ENCODE measurements at regions not wholly inside any gene's neighbourhood (a gene's known extent, or its start where the extent isn't known, plus 50 kb on each side); places are given as distances from the start of the nearest gene placed in this dataset.

DNA sequence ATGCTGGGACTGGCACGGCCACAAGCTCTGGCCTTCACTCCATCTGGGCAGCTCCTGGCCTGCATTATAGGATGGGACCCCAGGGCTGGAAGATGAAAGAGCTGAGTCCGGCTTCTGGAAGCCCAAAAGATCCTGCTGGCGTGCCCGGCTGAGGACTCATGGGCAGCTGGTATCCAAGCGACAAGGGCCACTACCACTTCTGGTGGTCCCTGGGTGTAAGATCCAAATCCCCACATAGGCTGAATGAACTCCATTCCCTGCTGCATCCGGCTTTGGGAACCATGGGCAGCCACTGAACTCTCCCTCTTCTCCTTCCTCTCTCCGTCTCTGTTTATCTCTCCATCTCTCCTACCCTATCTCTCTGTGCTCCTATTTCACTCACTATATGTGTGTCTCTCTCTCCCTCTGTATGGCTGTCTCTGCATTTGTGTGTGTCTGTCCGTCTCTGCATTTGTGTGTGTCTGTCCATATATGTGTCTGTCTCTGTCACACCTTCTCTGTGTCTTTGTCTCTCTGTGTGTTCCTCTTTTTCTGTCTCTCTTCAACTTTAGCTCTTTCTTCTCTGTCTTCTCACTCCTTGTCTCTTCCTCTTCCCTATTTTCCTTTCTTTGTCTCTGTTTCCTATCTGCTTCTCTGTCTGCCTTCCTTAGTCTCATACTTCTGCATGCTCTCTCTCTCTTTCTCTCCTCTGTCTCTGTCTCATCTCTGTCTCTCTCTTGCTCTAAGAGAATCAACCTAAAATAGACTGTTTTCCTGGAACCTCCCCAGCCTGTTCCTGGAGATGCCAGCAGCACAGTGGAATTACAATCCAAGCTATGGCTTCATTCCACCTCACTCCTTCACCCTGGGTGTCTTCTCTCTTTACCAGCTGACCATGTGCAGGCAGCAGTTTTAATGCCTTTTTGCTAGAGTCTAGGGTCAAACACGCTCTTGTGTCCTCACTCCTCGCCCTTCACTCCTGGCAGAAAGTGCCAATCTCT is 60.4 kb upstream of the IRX6 start:
- no peaks in the 10 kb centered on the region for H4K20me1 ChIP-seq (ENCODE audit: insufficient read depth, low read length)
- no peak overlapping the region for H3K4ac ChIP-seq (ENCODE audit: low read depth, low read length)
- no peak overlapping the region for H3K18ac ChIP-seq (ENCODE audit: low read depth, low read length)
- no peak overlapping the region for H2AK9ac ChIP-seq (replicated peaks; ENCODE audit: low read depth, low read length, poor library complexity)
- H3K4me1 ChIP-seq (ENCODE audit: control insufficient read depth, insufficient read depth, low read length), result no peaks in the 10 kb centered on the region
- no peaks in the 10 kb centered on the region for H3K79me1 ChIP-seq (ENCODE audit: low read depth in 1 of 2, low read length in 2 of 2)
- H3K56ac ChIP-seq (ENCODE audit: extremely low read depth, insufficient read depth, low read length), result no peak overlapping the region
- H3K14ac ChIP-seq (replicated peaks; ENCODE audit: low read depth, low read length), result no peak overlapping the region
- H3K9me3 ChIP-seq (ENCODE audit: control insufficient read depth, insufficient read depth, low read length), result no peaks in the 10 kb centered on the region
- 87% methylated on average over 3 of the region's 10 CpGs; no CpG with 5 or more reads in 1 of the 2 experiments for WGBS, 2 experiments (ENCODE audit: extremely low coverage in 2 of 2, insufficient read length in 1 of 2)
- TF ChIP-seq CHD1 (IDR thresholded peaks at IDR 0.05; ENCODE audit: low read depth, low read length) (no peak), FOS (IDR thresholded peaks at IDR 0.05; ENCODE audit: low read depth, low read length) (no peak)
- H3K9ac ChIP-seq (ENCODE audit: low read depth, low read length), result no peak overlapping the region
- no TSS peak for BruUV-seq (replicated peaks)
- H4K5ac ChIP-seq (ENCODE audit: low read depth, low read length), result no peak overlapping the region
- in situ Hi-C loops (cut with MboI; ENCODE audit: low sequenced_read_pairs) (no loop called here), dilution Hi-C loops (cut with HindIII; ENCODE audit: low sequenced_read_pairs, unreplicated experiment) (no loop called here), intact Hi-C loops (cut with micrococcal nuclease) (no loop called here)
- DNase-seq (no peak), ATAC-seq (ENCODE audit: low read depth) (no peak)
- no peak overlapping the region for H3K23ac ChIP-seq (ENCODE audit: low read depth, low read length)
- H2AFZ ChIP-seq (replicated peaks; ENCODE audit: low read length, poor library complexity), result peak overlapping the region; percentile 29
- no peak overlapping the region for H3K27ac ChIP-seq (ENCODE audit: insufficient read depth, low read length)
- H4K91ac ChIP-seq (ENCODE audit: insufficient read depth, low read depth, low read length), result no peak overlapping the region
- no peak overlapping the region for H3K4me3 ChIP-seq (ENCODE audit: insufficient read depth, low read depth, low read length)
- H2BK15ac ChIP-seq (ENCODE audit: low read depth, low read length), result no peak overlapping the region
- H2BK120ac ChIP-seq (ENCODE audit: low read depth, low read length), result no peak overlapping the region
- no peak overlapping the region for H4K8ac ChIP-seq (ENCODE audit: low read depth in 2 of 2, low read length in 2 of 2)
- no peaks in the 10 kb centered on the region for H3K36me3 ChIP-seq (ENCODE audit: control insufficient read depth, insufficient read depth, low read length)
- POLR2A ChIA-PET (ENCODE audit: unreplicated experiment), result no interaction called here
- no peaks in the 10 kb centered on the region for H3K9me1 ChIP-seq (ENCODE audit: insufficient read depth, low read length)
- no peak overlapping the region for H3K4me2 ChIP-seq (ENCODE audit: low read depth, low read length)
- CTCF ChIA-PET, result no interaction called here
- no peak overlapping the region for H2BK20ac ChIP-seq (ENCODE audit: low read depth, low read length)
- no peak overlapping the region for H2AK5ac ChIP-seq (ENCODE audit: low read depth, low read length)
- H3K27me3 ChIP-seq (ENCODE audit: control insufficient read depth, insufficient read depth, low read length), result no peaks in the 10 kb centered on the region
- H2BK5ac ChIP-seq (ENCODE audit: low read depth, low read length, poor library complexity, severe bottlenecking), result no peak overlapping the region

Data from IMR-90 (cell line).